ENCODE measurements at regions not wholly inside any gene's neighbourhood (a gene's known extent, or its start where the extent isn't known, plus 50 kb on each side); places are given as distances from the start of the nearest gene placed in this dataset.

- Histone ChIP-seq H3K4me2 (ENCODE audit: low read length) (no peak overlapping the region), H3F3A (ENCODE audit: low read length, unreplicated experiment) (no peaks in the 10 kb centered on the region), H3K27me3 (ENCODE audit: low read length) (no peaks in the 10 kb centered on the region), H3K36me3 (ENCODE audit: low read depth, low read length) (no peaks in the 10 kb centered on the region), H3K4me3 (ENCODE audit: low read length) (no peak overlapping the region), H3K4me1 (ENCODE audit: insufficient read depth, low read length) (peaks cover 21% of the 10 kb centered on the region), H3K79me2 (ENCODE audit: low read length) (no peaks in the 10 kb centered on the region), H3K27ac (ENCODE audit: low read length) (no peak overlapping the region), H2AFZ (ENCODE audit: low read length) (no peak overlapping the region), H4K20me1 (ENCODE audit: low read length) (no peaks in the 10 kb centered on the region), H3K9me3 (ENCODE audit: low read length) (no peaks in the 10 kb centered on the region), H3K9ac (ENCODE audit: low read length) (no peak overlapping the region), H3K9me2 (replicated peaks; ENCODE audit: low read length) (no peaks in the 10 kb centered on the region)
- TF ChIP-seq CTCF (conservative IDR thresholded peaks at IDR 0.05; ENCODE audit: low read depth, low read length) (no peak), EZH2phosphoT487 (IDR thresholded peaks at IDR 0.05; ENCODE audit: borderline replicate concordance, low read length) (no peak), EZH2 (IDR thresholded peaks at IDR 0.05; ENCODE audit: low read length, unreplicated experiment) (no peak)
- ATAC-seq (no peak), DNase-seq (no peak)
- BruUV-seq (replicated peaks) = no TSS peak
- POLR2A ChIA-PET (ENCODE audit: unreplicated experiment) = no interaction called here
- CTCF ChIA-PET = no interaction called here
- intact Hi-C loops (cut with micrococcal nuclease) = loop anchor here (10.0 kb wide), 1 partner anchor 65 kb away; no protein-coding TSS in a partner anchor
Observed at GRCh38 chrX:39739585-39739984, 358.2 kb downstream of the BCOR start.

DNA sequence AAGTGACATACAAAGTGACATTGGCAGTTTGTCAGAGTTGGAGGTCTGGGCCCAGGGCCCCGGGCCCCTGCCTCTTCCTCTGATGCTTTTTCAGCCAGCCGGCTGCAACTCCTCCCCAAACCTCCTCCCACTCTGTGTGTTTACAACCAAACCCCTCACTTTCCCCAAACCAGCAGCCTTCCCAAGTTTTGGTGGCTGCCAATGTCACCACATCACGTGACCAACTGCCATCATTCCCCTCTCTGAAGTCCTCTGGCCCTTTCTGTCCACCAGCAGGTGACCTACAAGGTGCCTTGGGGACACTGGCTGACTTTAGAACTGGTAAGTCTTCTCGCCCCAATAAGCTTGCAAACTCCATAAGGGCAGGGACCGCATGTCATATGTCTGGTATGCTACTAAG, 357.7 kb downstream of the BCOR start:
- H3K4me3 ChIP-seq (ENCODE audit: low read length) = no peak overlapping the region
- no peak overlapping the region for H3K9ac ChIP-seq (ENCODE audit: low read length)
- no peaks in the 10 kb centered on the region for H3K9me3 ChIP-seq (ENCODE audit: low read length)
- no peaks in the 10 kb centered on the region for H3F3A ChIP-seq (ENCODE audit: low read length, unreplicated experiment)
- intact Hi-C loops (cut with micrococcal nuclease) = no loop called here
- no peaks in the 10 kb centered on the region for H3K9me2 ChIP-seq (replicated peaks; ENCODE audit: low read length)
- H3K79me2 ChIP-seq (ENCODE audit: low read length) = no peaks in the 10 kb centered on the region
- peaks cover 16% of the 10 kb centered on the region for H3K4me1 ChIP-seq (ENCODE audit: insufficient read depth, low read length)
- TF ChIP-seq EZH2phosphoT487 (IDR thresholded peaks at IDR 0.05; ENCODE audit: borderline replicate concordance, low read length) (no peak), EZH2 (IDR thresholded peaks at IDR 0.05; ENCODE audit: low read length, unreplicated experiment) (no peak), CTCF (conservative IDR thresholded peaks at IDR 0.05; ENCODE audit: low read depth, low read length) (no peak)
- ChIA-PET CTCF (no interaction called here), POLR2A (ENCODE audit: unreplicated experiment) (no interaction called here)
- no peak overlapping the region for H2AFZ ChIP-seq (ENCODE audit: low read length)
- DNase-seq = no peak
- H4K20me1 ChIP-seq (ENCODE audit: low read length) = no peaks in the 10 kb centered on the region
- no TSS peak for BruUV-seq (replicated peaks)
- ATAC-seq = no peak
- no peaks in the 10 kb centered on the region for H3K36me3 ChIP-seq (ENCODE audit: low read depth, low read length)
- H3K27me3 ChIP-seq (ENCODE audit: low read length) = no peaks in the 10 kb centered on the region
- no peak overlapping the region for H3K4me2 ChIP-seq (ENCODE audit: low read length)
- H3K27ac ChIP-seq (ENCODE audit: low read length) = no peak overlapping the region

DNA sequence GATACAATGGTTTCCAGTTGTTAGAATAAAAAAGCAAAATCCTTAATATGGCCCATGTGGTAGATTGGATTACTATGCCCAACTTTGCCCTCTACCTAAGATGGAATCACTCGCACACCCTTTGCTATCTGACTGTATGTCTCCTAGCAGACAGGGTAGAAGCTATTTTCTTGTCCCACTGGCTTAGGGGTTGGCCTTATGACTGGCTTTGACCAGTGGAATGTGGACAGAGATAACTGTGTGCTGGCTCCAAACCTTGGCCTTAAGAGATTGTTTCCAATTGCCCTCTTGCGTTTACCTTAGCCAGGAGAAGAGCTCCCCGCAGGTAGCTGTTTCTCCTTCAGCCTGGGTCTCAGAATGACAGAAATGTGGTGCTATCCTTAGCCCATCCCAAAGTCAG, 355.9 kb downstream of the BCOR start:
- intact Hi-C loops (cut with micrococcal nuclease) = no loop called here
- Histone ChIP-seq H2AFZ (ENCODE audit: low read length) (no peak overlapping the region), H3K9me3 (ENCODE audit: low read length) (no peaks in the 10 kb centered on the region), H3K79me2 (ENCODE audit: low read length) (no peaks in the 10 kb centered on the region), H3F3A (ENCODE audit: low read length, unreplicated experiment) (no peaks in the 10 kb centered on the region), H3K9ac (ENCODE audit: low read length) (no peak overlapping the region), H3K4me1 (ENCODE audit: insufficient read depth, low read length) (peaks cover 1% of the 10 kb centered on the region), H3K27ac (ENCODE audit: low read length) (no peak overlapping the region), H3K4me2 (ENCODE audit: low read length) (no peak overlapping the region), H3K36me3 (ENCODE audit: low read depth, low read length) (no peaks in the 10 kb centered on the region), H4K20me1 (ENCODE audit: low read length) (no peaks in the 10 kb centered on the region), H3K4me3 (ENCODE audit: low read length) (no peak overlapping the region), H3K9me2 (replicated peaks; ENCODE audit: low read length) (no peaks in the 10 kb centered on the region), H3K27me3 (ENCODE audit: low read length) (no peaks in the 10 kb centered on the region)
- no peak for TF ChIP-seq EZH2phosphoT487 (IDR thresholded peaks at IDR 0.05; ENCODE audit: borderline replicate concordance, low read length)
- TF ChIP-seq EZH2 (IDR thresholded peaks at IDR 0.05; ENCODE audit: low read length, unreplicated experiment) = no peak
- no peak for TF ChIP-seq CTCF (conservative IDR thresholded peaks at IDR 0.05; ENCODE audit: low read depth, low read length)
- ChIA-PET POLR2A (ENCODE audit: unreplicated experiment) (no interaction called here), CTCF (no interaction called here)
- no peak for DNase-seq
- ATAC-seq = no peak
- BruUV-seq (replicated peaks) = no TSS peak
